K562 (cell line): ENCODE measurements at regions not wholly inside any gene's neighbourhood (a gene's known extent, or its start where the extent isn't known, plus 50 kb on each side); places are given as distances from the start of the nearest gene placed in this dataset.

ENCODE experiments used
- CBX8 ChIP-seq: fragments of 200-600 bp; sonication (generic); IDR thresholded peaks from 2 replicates; pipeline ENCODE4 v1.6.1; 2012; ENCODE audit warnings: borderline replicate concordance, mixed run types, low read depth, mild to moderate bottlenecking, moderate library complexity, mixed read lengths, low read length, control low read depth, inconsistent platforms; ENCODE audit not compliant: poor library complexity, severe bottlenecking; ENCODE audit errors: extremely low read depth
- GABPA ChIP-seq: fragments of 200-800 bp; sonication (Bioruptor generic); conservative IDR thresholded peaks from 2 replicates; pipeline ENCODE4 v1.6.1; 2016; ENCODE audit warnings: low read depth, missing genetic modification characterization, missing compliant biosample characterization
- GTF2A2 ChIP-seq: IDR thresholded peaks from 2 replicates; pipeline ENCODE4 v1.6.1; 2016; ENCODE audit warnings: mild to moderate bottlenecking, missing genetic modification characterization, missing compliant biosample characterization
- HNRNPK ChIP-seq: fragments of 200-400 bp; formaldehyde crosslinking; IDR thresholded peaks from one replicate; pipeline ENCODE4 v1.6.1; 2018; ENCODE audit warnings: mild to moderate bottlenecking, low read depth, low read length; ENCODE audit not compliant: poor library complexity, severe bottlenecking
- MAFF ChIP-seq: IDR thresholded peaks from 2 replicates; pipeline ENCODE4 v1.6.1; 2012; ENCODE audit warnings: low read length, improper control_type of control experiment
- NFE2 ChIP-seq: IDR thresholded peaks from 2 replicates; pipeline ENCODE4 v1.6.1; 2014; ENCODE audit warnings: antibody characterized with exemption, low read depth
- PRPF4 ChIP-seq: fragments of 200-400 bp; formaldehyde crosslinking; IDR thresholded peaks from one replicate; pipeline ENCODE4 v1.6.1; 2017; ENCODE audit warnings: low read length, low read depth, mild to moderate bottlenecking; ENCODE audit not compliant: insufficient read depth, poor library complexity, severe bottlenecking
- PTRF ChIP-seq: fragments of 450-650 bp; IDR thresholded peaks from 2 replicates; pipeline ENCODE4 v1.6.1; 2016; ENCODE audit warnings: mild to moderate bottlenecking, missing genetic modification characterization, missing compliant biosample characterization
- SIN3B ChIP-seq: fragments of 450-650 bp; IDR thresholded peaks from 2 replicates; pipeline ENCODE4 v1.6.1; 2017; ENCODE audit warnings: low read depth, mild to moderate bottlenecking, moderate library complexity
- YY1 ChIP-seq, 3 experiments: IDR thresholded peaks; 2 replicates each; pipeline ENCODE4 v1.6.1; 2011; ENCODE audit warnings: low read length in 2 of 3, mild to moderate bottlenecking in 2 of 3, moderate library complexity in 2 of 3, borderline replicate concordance in 1 of 3, control low read depth in 1 of 3, low read depth in 1 of 3; ENCODE audit not compliant: insufficient read depth in 3 of 3, insufficient replicate concordance in 2 of 3, control insufficient read depth in 1 of 3, insufficient read length in 1 of 3; ENCODE audit errors: extremely low read depth in 1 of 3
- ZNF146 ChIP-seq: IDR thresholded peaks from one replicate; pipeline ENCODE4 v1.6.1; 2018; ENCODE audit warnings: missing compliant biosample characterization; ENCODE audit not compliant: unreplicated experiment
- ZNF217 ChIP-seq: sonication (generic); formaldehyde crosslinking; IDR thresholded peaks from 2 replicates; pipeline ENCODE4 v1.8.0; 2022; ENCODE audit warnings: mild to moderate bottlenecking, missing genetic modification reagents
- ZNF324 ChIP-seq: fragments of 250-450 bp; sonication (Bioruptor Pico); IDR thresholded peaks from 2 replicates; pipeline ENCODE4 v1.4.0; 2020; ENCODE audit warnings: mild to moderate bottlenecking
- TF ChIP-seq, protein P1 (sequence below): fragments of 450-650 bp; formaldehyde crosslinking; IDR thresholded peaks from 2 replicates; pipeline ENCODE4 v1.4.0; 2020; ENCODE audit warnings: mild to moderate bottlenecking, moderate library complexity
- TF ChIP-seq, protein P2 (sequence below): sonication (generic); formaldehyde crosslinking; IDR thresholded peaks from 2 replicates; pipeline ENCODE4 v1.8.0; 2022; ENCODE audit warnings: mild to moderate bottlenecking, missing genetic modification reagents
- TF ChIP-seq, protein P3 (sequence below), 2 experiments: IDR thresholded peaks in 1 of 2; conservative IDR thresholded peaks in 1 of 2; 2 replicates each; pipeline ENCODE4 v1.6.1; 2016; ENCODE audit warnings: low read depth in 2 of 2, mild to moderate bottlenecking in 1 of 2, missing compliant biosample characterization in 1 of 2, missing genetic modification characterization in 1 of 2, moderate library complexity in 1 of 2

DNA sequence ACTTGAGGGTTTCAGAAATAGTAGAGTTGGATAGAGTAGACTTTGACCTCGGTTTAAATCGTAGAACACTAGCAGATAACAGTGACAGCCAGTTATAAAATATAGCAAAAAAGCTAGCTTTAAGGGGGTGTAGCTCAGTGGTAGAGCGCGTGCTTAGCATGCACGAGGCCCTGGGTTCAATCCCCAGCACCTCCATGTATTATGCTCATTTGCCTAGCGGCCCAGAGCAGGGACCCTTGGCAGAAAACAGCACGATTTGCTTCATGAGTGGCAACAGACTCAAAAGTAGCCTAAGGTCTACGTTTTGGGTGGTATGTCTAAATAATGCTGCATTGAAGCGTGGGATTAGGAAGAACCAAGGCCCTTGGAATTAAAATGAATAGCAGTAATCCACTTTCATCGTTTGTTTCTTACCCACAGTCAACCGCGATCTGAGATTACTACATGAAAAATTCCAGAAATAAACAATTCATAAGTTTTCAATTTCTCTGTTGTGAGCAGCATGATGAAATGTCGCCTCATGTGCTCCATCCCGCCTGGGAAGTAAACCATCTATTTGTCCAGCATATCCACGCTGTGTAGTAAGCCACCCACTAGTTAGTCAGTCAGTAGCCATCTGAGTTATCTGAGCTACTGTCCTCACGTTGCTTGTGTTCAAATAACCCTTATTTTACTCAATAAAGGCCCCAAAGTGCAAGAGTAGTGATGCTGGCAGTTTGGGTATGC is 184.9 kb downstream of the GPX5 start (continued):
- TF ChIP-seq HNRNPK (no peak), PRPF4 (no peak), ZNF217 (no peak), GABPA (tag) (peak; percentile 40; the same call in 1 of the 2 replicates), YY1 (IDR thresholded peaks at IDR 0.05; ENCODE audit: borderline replicate concordance in 1 of 3, control insufficient read depth in 1 of 3, extremely low read depth in 1 of 3, insufficient read depth in 3 of 3, insufficient read length in 1 of 3, insufficient replicate concordance in 2 of 3, low read depth in 1 of 3, low read length in 2 of 3) (peak in 2 of 3 experiments; percentile 49 to 67), MAFF (peak; percentile 29; the same call in 1 of the 2 replicates), SIN3B (no peak), NFE2 (peak; percentile 10; the same call in 1 of the 2 replicates), GTF2A2 (no peak), ZNF146 (CRISPR knock-in tag) (no peak), ZNF324 (no peak), PTRF (peak; percentile 29; the same call in 1 of the 2 replicates), CBX8 (no peak)
- TF ChIP-seq, protein P1, sequence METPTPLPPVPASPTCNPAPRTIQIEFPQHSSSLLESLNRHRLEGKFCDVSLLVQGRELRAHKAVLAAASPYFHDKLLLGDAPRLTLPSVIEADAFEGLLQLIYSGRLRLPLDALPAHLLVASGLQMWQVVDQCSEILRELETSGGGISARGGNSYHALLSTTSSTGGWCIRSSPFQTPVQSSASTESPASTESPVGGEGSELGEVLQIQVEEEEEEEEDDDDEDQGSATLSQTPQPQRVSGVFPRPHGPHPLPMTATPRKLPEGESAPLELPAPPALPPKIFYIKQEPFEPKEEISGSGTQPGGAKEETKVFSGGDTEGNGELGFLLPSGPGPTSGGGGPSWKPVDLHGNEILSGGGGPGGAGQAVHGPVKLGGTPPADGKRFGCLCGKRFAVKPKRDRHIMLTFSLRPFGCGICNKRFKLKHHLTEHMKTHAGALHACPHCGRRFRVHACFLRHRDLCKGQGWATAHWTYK (CRISPR knock-in tag): 0 out of 2 replicates have a peak, but pooled peaks have one; percentile 8
- TF ChIP-seq, protein P2, sequence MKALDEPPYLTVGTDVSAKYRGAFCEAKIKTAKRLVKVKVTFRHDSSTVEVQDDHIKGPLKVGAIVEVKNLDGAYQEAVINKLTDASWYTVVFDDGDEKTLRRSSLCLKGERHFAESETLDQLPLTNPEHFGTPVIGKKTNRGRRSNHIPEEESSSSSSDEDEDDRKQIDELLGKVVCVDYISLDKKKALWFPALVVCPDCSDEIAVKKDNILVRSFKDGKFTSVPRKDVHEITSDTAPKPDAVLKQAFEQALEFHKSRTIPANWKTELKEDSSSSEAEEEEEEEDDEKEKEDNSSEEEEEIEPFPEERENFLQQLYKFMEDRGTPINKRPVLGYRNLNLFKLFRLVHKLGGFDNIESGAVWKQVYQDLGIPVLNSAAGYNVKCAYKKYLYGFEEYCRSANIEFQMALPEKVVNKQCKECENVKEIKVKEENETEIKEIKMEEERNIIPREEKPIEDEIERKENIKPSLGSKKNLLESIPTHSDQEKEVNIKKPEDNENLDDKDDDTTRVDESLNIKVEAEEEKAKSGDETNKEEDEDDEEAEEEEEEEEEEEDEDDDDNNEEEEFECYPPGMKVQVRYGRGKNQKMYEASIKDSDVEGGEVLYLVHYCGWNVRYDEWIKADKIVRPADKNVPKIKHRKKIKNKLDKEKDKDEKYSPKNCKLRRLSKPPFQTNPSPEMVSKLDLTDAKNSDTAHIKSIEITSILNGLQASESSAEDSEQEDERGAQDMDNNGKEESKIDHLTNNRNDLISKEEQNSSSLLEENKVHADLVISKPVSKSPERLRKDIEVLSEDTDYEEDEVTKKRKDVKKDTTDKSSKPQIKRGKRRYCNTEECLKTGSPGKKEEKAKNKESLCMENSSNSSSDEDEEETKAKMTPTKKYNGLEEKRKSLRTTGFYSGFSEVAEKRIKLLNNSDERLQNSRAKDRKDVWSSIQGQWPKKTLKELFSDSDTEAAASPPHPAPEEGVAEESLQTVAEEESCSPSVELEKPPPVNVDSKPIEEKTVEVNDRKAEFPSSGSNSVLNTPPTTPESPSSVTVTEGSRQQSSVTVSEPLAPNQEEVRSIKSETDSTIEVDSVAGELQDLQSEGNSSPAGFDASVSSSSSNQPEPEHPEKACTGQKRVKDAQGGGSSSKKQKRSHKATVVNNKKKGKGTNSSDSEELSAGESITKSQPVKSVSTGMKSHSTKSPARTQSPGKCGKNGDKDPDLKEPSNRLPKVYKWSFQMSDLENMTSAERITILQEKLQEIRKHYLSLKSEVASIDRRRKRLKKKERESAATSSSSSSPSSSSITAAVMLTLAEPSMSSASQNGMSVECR (CRISPR knock-in tag): peak; percentile 49; the same call in 1 of the 2 replicates
- TF ChIP-seq, protein P3, sequence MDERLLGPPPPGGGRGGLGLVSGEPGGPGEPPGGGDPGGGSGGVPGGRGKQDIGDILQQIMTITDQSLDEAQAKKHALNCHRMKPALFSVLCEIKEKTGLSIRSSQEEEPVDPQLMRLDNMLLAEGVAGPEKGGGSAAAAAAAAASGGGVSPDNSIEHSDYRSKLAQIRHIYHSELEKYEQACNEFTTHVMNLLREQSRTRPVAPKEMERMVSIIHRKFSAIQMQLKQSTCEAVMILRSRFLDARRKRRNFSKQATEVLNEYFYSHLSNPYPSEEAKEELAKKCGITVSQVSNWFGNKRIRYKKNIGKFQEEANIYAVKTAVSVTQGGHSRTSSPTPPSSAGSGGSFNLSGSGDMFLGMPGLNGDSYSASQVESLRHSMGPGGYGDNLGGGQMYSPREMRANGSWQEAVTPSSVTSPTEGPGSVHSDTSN (CRISPR knock-in tag; IDR thresholded peaks at IDR 0.05; ENCODE audit: low read depth): no peak
- TF ChIP-seq, protein P3 (tag; conservative IDR thresholded peaks at IDR 0.05; ENCODE audit: low read depth): peak; percentile 52; the same call in 1 of the 2 replicates
